ENCODE measurements at regions not wholly inside any gene's neighbourhood (a gene's known extent, or its start where the extent isn't known, plus 50 kb on each side); places are given as distances from the start of the nearest gene placed in this dataset.

DNA sequence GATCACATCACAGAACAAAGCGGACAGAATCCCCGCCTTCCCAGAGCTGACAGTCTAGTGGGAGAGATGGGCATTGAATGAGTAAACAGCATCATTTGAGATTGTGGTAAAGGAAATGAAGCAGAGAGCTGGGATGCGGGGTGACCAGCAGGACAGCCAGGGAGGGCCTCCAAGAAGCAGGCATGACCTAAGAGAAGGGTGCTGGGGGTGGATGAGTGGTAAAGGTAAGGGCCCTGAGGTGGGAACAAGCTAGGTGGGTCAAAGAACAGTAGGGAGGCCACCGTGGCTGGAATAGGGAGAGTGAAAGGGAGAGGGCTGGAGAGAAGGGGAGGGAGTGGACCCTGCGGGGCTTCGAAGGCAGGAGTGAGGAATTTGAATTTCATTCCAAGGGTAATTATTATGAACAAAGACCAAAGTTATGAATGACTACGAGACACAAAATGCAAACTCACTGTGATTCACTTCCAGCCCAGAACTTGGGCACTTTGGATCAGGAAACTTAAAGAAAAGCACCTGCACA is 61.4 kb downstream of the CEBPB start:
- no peak for DNase-seq
- H3K9me3 ChIP-seq (replicated peaks in 1 of 3): no peaks in the 10 kb centered on the region
- intact Hi-C loops (cut with DNase I): no loop called here
- no peak for TF ChIP-seq POLR2A (IDR thresholded peaks at IDR 0.05)
- TF ChIP-seq, protein P1, sequence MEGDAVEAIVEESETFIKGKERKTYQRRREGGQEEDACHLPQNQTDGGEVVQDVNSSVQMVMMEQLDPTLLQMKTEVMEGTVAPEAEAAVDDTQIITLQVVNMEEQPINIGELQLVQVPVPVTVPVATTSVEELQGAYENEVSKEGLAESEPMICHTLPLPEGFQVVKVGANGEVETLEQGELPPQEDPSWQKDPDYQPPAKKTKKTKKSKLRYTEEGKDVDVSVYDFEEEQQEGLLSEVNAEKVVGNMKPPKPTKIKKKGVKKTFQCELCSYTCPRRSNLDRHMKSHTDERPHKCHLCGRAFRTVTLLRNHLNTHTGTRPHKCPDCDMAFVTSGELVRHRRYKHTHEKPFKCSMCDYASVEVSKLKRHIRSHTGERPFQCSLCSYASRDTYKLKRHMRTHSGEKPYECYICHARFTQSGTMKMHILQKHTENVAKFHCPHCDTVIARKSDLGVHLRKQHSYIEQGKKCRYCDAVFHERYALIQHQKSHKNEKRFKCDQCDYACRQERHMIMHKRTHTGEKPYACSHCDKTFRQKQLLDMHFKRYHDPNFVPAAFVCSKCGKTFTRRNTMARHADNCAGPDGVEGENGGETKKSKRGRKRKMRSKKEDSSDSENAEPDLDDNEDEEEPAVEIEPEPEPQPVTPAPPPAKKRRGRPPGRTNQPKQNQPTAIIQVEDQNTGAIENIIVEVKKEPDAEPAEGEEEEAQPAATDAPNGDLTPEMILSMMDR (IDR thresholded peaks at IDR 0.05): no peak
- H3K27me3 ChIP-seq: no peaks in the 10 kb centered on the region
- no peaks in the 10 kb centered on the region for H3K36me3 ChIP-seq (replicated peaks in 1 of 2)
- no peaks in the 10 kb centered on the region for H3K4me1 ChIP-seq (replicated peaks in 1 of 2)
- H3K27ac ChIP-seq: no peak overlapping the region
- no peak overlapping the region for H3K4me3 ChIP-seq
- 82 to 93% (median 87%) methylated on average over 7 of the region's 7 CpGs for WGBS, 4 donors

DNA sequence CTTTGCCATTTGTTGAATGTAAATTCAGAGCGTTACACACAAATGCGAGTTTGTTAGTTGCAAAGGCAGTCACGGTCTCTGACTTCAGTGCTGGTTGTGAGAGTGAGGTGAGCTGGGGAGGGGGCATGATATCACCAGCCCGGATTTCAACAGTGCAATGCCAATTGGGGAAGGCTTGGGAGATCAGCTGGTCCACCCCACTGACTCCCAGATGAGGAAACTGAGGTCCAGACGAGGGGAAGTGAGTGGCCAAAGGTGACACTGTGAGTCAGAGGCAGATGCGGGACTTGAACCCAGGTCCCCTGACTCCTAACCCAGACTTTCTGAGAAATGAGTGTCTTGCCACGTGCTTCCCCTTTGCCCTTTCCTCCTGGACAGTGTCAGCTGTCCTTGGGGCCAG is 62.1 kb downstream of the CEBPB start:
- no peak overlapping the region for H3K27ac ChIP-seq
- intact Hi-C loops (cut with DNase I): no loop called here
- no peak for DNase-seq
- H3K4me3 ChIP-seq: no peak overlapping the region
- TF ChIP-seq, protein P1 (IDR thresholded peaks at IDR 0.05): no peak
- no peak for TF ChIP-seq POLR2A (IDR thresholded peaks at IDR 0.05)
- no peaks in the 10 kb centered on the region for H3K27me3 ChIP-seq
- no peaks in the 10 kb centered on the region for H3K4me1 ChIP-seq (replicated peaks in 1 of 2)
- no peaks in the 10 kb centered on the region for H3K9me3 ChIP-seq (replicated peaks in 1 of 3)
- no peaks in the 10 kb centered on the region for H3K36me3 ChIP-seq (replicated peaks in 1 of 2)
- WGBS, 4 donors: 74 to 88% (median 83%) methylated on average over 7 of the region's 7 CpGs

DNA sequence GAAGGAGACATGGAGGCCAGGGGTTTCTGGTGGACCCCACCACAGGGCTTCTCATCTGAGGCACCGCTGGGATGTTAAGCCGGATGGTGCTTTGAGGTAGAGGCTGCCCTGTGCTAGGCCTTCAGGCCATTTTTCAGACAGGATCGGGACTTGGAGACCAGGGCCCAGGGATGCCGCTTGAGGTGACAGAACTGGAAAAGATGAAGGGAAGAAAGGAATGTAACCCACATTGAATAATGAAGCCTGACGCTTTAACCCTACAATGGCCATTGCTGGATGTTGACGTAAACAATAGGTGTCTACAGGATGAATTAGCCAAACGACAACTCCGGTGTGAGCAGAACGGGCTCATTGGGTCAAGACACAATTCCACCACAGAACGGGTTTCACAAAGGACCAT is 62.5 kb downstream of the CEBPB start:
- intact Hi-C loops (cut with DNase I): no loop called here
- Histone ChIP-seq H3K36me3 (replicated peaks in 1 of 2) (no peaks in the 10 kb centered on the region), H3K4me3 (no peak overlapping the region), H3K9me3 (replicated peaks in 1 of 3) (no peaks in the 10 kb centered on the region), H3K27ac (no peak overlapping the region), H3K4me1 (replicated peaks in 1 of 2) (no peaks in the 10 kb centered on the region), H3K27me3 (no peaks in the 10 kb centered on the region)
- TF ChIP-seq, protein P1 (IDR thresholded peaks at IDR 0.05): no peak
- TF ChIP-seq POLR2A (IDR thresholded peaks at IDR 0.05): no peak
- 93 to 97% (median 93%) methylated on average over 10 of the region's 10 CpGs for WGBS, 4 donors
- no peak for DNase-seq

DNA sequence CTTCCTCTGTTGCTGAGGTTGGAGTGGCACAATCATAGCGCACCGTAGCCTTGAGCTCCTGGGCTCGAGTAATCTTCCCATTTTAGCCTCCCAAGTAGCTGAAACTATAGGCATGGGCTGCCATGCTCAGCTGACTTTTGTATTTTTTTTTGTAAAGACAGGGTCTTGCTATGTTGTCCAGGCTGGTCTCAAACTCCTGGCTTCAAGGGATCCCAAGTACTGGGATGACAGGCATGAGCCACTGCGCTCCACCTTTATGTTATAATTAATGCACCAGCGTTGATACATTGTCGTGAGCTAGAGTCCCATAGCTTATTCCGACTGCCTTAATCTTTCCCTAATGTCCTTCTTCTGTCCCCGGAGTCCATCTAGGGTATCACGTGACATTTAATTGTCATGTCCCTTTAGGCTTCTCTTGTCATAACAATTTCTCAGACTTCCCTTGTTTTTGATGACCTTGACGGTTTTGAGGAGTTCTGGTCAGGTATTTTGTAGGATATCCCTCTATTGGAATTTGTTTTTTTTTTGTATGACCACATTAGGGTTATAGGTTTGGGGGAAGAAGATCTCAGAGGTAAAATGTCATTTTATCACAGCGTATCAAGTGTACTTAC is 63.9 kb downstream of the CEBPB start:
- Histone ChIP-seq H3K27ac (no peak overlapping the region), H3K9me3 (replicated peaks in 1 of 3) (no peaks in the 10 kb centered on the region), H3K36me3 (replicated peaks in 1 of 2) (no peaks in the 10 kb centered on the region), H3K27me3 (no peaks in the 10 kb centered on the region), H3K4me1 (replicated peaks in 1 of 2) (peaks cover 4 to 9% of the 10 kb centered on the region in 2 donors), H3K4me3 (no peak overlapping the region)
- intact Hi-C loops (cut with DNase I): no loop called here
- TF ChIP-seq, protein P1 (IDR thresholded peaks at IDR 0.05): no peak
- TF ChIP-seq POLR2A (IDR thresholded peaks at IDR 0.05): no peak
- DNase-seq: no peak
- WGBS, 4 donors: 63 to 74% (median 72%) methylated on average over 11 of the region's 11 CpGs

All from adrenal gland (tissue), 9 donors.